B cell (primary cell): ENCODE measurements at regions not wholly inside any gene's neighbourhood (a gene's known extent, or its start where the extent isn't known, plus 50 kb on each side); places are given as distances from the start of the nearest gene placed in this dataset.

ENCODE experiments used
- EZH2 ChIP-seq: IDR thresholded peaks from 2 replicates; pipeline ENCODE4 v1.6.1; 2012; ENCODE audit warnings: borderline replicate concordance, low read depth, mild to moderate bottlenecking, moderate library complexity, low read length; ENCODE audit not compliant: insufficient read depth, poor library complexity, severe bottlenecking
- TF ChIP-seq, protein P1 (sequence below): fragments of 200-600 bp; IDR thresholded peaks from one replicate; pipeline ENCODE4 v1.8.0; 2022; ENCODE audit warnings: antibody characterized with exemption, mild to moderate bottlenecking

DNA sequence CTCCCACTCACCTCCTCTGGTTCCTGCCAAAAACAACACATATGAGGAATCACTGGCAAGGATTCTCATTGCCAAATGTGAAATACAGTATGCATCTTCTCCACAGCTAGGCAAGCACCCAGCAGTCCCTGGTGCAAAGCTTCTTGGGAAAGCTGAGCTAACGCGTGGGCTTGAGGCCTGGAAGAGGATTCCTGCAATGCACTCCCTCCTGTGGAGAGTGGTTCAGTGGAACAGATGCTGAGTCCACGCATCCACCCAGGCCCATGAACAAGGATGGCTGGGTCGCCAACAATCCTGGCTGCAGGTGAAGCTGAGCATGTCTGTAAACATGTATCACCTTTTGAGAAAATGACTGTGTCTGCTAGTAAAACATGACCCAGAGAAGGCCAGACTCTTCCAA, 113.2 kb upstream of the CHST15 start:
- TF ChIP-seq, protein P1, sequence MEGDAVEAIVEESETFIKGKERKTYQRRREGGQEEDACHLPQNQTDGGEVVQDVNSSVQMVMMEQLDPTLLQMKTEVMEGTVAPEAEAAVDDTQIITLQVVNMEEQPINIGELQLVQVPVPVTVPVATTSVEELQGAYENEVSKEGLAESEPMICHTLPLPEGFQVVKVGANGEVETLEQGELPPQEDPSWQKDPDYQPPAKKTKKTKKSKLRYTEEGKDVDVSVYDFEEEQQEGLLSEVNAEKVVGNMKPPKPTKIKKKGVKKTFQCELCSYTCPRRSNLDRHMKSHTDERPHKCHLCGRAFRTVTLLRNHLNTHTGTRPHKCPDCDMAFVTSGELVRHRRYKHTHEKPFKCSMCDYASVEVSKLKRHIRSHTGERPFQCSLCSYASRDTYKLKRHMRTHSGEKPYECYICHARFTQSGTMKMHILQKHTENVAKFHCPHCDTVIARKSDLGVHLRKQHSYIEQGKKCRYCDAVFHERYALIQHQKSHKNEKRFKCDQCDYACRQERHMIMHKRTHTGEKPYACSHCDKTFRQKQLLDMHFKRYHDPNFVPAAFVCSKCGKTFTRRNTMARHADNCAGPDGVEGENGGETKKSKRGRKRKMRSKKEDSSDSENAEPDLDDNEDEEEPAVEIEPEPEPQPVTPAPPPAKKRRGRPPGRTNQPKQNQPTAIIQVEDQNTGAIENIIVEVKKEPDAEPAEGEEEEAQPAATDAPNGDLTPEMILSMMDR, result no peak
- no peak for TF ChIP-seq EZH2
